GM12892 (cell line): ENCODE measurements at regions not wholly inside any gene's neighbourhood (a gene's known extent, or its start where the extent isn't known, plus 50 kb on each side); places are given as distances from the start of the nearest gene placed in this dataset.

Experiments
- POLR2A ChIP-seq: IDR thresholded peaks from 2 replicates; pipeline ENCODE4 v1.6.1; 2011; ENCODE audit warnings: low read depth, low read length, control low read depth
- POLR2AphosphoS5 ChIP-seq: IDR thresholded peaks from 2 replicates; pipeline ENCODE4 v1.6.1; 2011; ENCODE audit warnings: low read depth, low read length, control low read depth
- TAF1 ChIP-seq: IDR thresholded peaks from 2 replicates; pipeline ENCODE4 v1.6.1; 2011; ENCODE audit warnings: low read depth, mild to moderate bottlenecking, control low read depth, low read length, borderline replicate concordance

GRCh38 chr2:58899692-58900091 lies 658.6 kb upstream of the FANCL start:
- TF ChIP-seq POLR2AphosphoS5: no peak
- no peak for TF ChIP-seq POLR2A
- TF ChIP-seq TAF1: no peak
